Adrenal gland (tissue), 5 donors: ENCODE measurements at regions not wholly inside any gene's neighbourhood (a gene's known extent, or its start where the extent isn't known, plus 50 kb on each side); places are given as distances from the start of the nearest gene placed in this dataset.

Experiments
- POLR2A ChIP-seq, 2 donors: fragments of 450-650 bp; IDR thresholded peaks; one replicate each; pipeline ENCODE4 v1.6.1; 2017; ENCODE audit warnings: antibody characterized with exemption in 2 of 2, mild to moderate bottlenecking in 2 of 2, moderate library complexity in 1 of 2
- TF ChIP-seq, protein P1 (sequence below), 6 experiments: fragments of 450-650 bp in 4 of 6; fragments of 200-600 bp in 2 of 6; sonication (generic) in 1 of 6; IDR thresholded peaks; 1 replicate in 5 of 6; 2 replicates in 1 of 6; pipeline versions ENCODE4 v1.5.1 to v1.8.0; 2016 to 2021; ENCODE audit warnings: antibody characterized with exemption in 6 of 6, mild to moderate bottlenecking in 2 of 6, moderate library complexity in 1 of 6
- donor health status: DM: no; HTN: no; CAD: no.

GRCh38 chr18:8977701-8978100 is 124.8 kb upstream of the NDUFV2 start:
- TF ChIP-seq, protein P1, sequence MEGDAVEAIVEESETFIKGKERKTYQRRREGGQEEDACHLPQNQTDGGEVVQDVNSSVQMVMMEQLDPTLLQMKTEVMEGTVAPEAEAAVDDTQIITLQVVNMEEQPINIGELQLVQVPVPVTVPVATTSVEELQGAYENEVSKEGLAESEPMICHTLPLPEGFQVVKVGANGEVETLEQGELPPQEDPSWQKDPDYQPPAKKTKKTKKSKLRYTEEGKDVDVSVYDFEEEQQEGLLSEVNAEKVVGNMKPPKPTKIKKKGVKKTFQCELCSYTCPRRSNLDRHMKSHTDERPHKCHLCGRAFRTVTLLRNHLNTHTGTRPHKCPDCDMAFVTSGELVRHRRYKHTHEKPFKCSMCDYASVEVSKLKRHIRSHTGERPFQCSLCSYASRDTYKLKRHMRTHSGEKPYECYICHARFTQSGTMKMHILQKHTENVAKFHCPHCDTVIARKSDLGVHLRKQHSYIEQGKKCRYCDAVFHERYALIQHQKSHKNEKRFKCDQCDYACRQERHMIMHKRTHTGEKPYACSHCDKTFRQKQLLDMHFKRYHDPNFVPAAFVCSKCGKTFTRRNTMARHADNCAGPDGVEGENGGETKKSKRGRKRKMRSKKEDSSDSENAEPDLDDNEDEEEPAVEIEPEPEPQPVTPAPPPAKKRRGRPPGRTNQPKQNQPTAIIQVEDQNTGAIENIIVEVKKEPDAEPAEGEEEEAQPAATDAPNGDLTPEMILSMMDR (IDR thresholded peaks at IDR 0.05), result no peak
- TF ChIP-seq POLR2A (IDR thresholded peaks at IDR 0.05), result no peak
